HEK293 (cell line): ENCODE measurements at regions not wholly inside any gene's neighbourhood (a gene's known extent, or its start where the extent isn't known, plus 50 kb on each side); places are given as distances from the start of the nearest gene placed in this dataset.

Experiments used
- CTCF ChIA-PET: fragments of 350-600 bp; formaldehyde crosslinking; extraction: SDS; loops from one replicate; lab custom pipeline; 2021; ENCODE audit warnings: antibody characterized with exemption; lab: Yijun Ruan, JAX
- POLR2A ChIA-PET: fragments of 300-600 bp; formaldehyde crosslinking; extraction: SDS; loops from one replicate; lab custom pipeline; 2020; ENCODE audit warnings: antibody characterized with exemption, inconsistent platforms; lab: Yijun Ruan, JAX
- H3K27ac ChIP-seq: fragments of 200-500 bp; sonication (Bioruptor generic); 2 replicates; pipeline ENCODE4 v1.5.1; 2014; ENCODE audit warnings: low read depth, low read length, control low read depth, inconsistent platforms; ENCODE audit errors: extremely low read depth
- H3K36me3 ChIP-seq, 2 experiments: fragments of 200-500 bp in 1 of 2; sonication (Bioruptor generic) in 1 of 2; 1 replicate in 1 of 2; 2 replicates in 1 of 2; pipeline ENCODE4 v1.5.1; 2014 to 2017; ENCODE audit warnings: inconsistent platforms in 2 of 2, low read length in 2 of 2; ENCODE audit not compliant: control insufficient read depth in 2 of 2, insufficient read depth in 1 of 2
- H3K4me1 ChIP-seq: fragments of 200-500 bp; sonication (Bioruptor generic); 2 replicates; pipeline ENCODE4 v1.5.1; 2014; ENCODE audit warnings: mild to moderate bottlenecking, low read length, inconsistent platforms; ENCODE audit not compliant: control insufficient read depth, insufficient read depth
- H3K4me3 ChIP-seq: 2 replicates; pipeline ENCODE4 v1.5.1; 2011; ENCODE audit warnings: low read depth, mild to moderate bottlenecking, control low read depth, low read length, moderate library complexity
- H3K9me3 ChIP-seq: fragments of 200-500 bp; sonication (Bioruptor generic); 2 replicates; pipeline ENCODE4 v1.5.1; 2014; ENCODE audit warnings: low read depth, low read length, inconsistent platforms; ENCODE audit not compliant: control insufficient read depth, insufficient read depth
- AEBP2 ChIP-seq: fragments of 450-650 bp; formaldehyde crosslinking; IDR thresholded peaks from 2 replicates; pipeline ENCODE4 v1.5.1; 2016; ENCODE audit warnings: missing biosample characterization, missing genetic modification characterization, borderline replicate concordance
- ATF2 ChIP-seq: fragments of 450-650 bp; formaldehyde crosslinking; IDR thresholded peaks from 2 replicates; pipeline ENCODE4 v1.5.1; 2016; ENCODE audit warnings: missing biosample characterization, missing genetic modification characterization, low read depth
- GLIS1 ChIP-seq: fragments of 450-650 bp; formaldehyde crosslinking; IDR thresholded peaks from 2 replicates; pipeline ENCODE4 v1.5.1; 2016; ENCODE audit warnings: missing biosample characterization, missing genetic modification characterization
- MEIS1 ChIP-seq: sonication (generic); formaldehyde crosslinking; IDR thresholded peaks from 2 replicates; pipeline ENCODE4 v1.8.1; 2022; ENCODE audit warnings: missing genetic modification reagents, mild to moderate bottlenecking, borderline replicate concordance
- PATZ1 ChIP-seq: fragments of 450-650 bp; formaldehyde crosslinking; IDR thresholded peaks from 2 replicates; pipeline ENCODE4 v1.5.1; 2016; ENCODE audit warnings: missing biosample characterization, missing genetic modification characterization
- SETDB1 ChIP-seq: IDR thresholded peaks from one replicate; pipeline ENCODE4 v1.6.1; 2017; ENCODE audit warnings: mild to moderate bottlenecking, low read length, moderate library complexity, mixed read lengths; ENCODE audit not compliant: insufficient read length
- SP3 ChIP-seq: fragments of 450-650 bp; formaldehyde crosslinking; IDR thresholded peaks from 2 replicates; pipeline ENCODE4 v1.5.1; 2016; ENCODE audit warnings: missing biosample characterization, missing genetic modification characterization
- SP7 ChIP-seq: fragments of 450-650 bp; formaldehyde crosslinking; IDR thresholded peaks from 2 replicates; pipeline ENCODE4 v1.5.1; 2016; ENCODE audit warnings: missing biosample characterization, missing genetic modification characterization
- ZBTB10 ChIP-seq: fragments of 450-650 bp; formaldehyde crosslinking; IDR thresholded peaks from 2 replicates; pipeline ENCODE4 v1.5.1; 2016; ENCODE audit warnings: missing biosample characterization, missing genetic modification characterization
- ZBTB21 ChIP-seq: fragments of 450-650 bp; formaldehyde crosslinking; IDR thresholded peaks from 2 replicates; pipeline ENCODE4 v1.5.1; 2017; ENCODE audit warnings: missing biosample characterization, missing genetic modification characterization
- ZBTB44 ChIP-seq: fragments of 450-650 bp; IDR thresholded peaks from 2 replicates; pipeline ENCODE4 v1.5.1; 2018; ENCODE audit warnings: missing biosample characterization, mild to moderate bottlenecking, missing genetic modification characterization
- ZBTB8A ChIP-seq: fragments of 450-650 bp; formaldehyde crosslinking; IDR thresholded peaks from 2 replicates; pipeline ENCODE4 v1.5.1; 2016; ENCODE audit warnings: missing biosample characterization, missing genetic modification characterization
- ZFP69B ChIP-seq: fragments of 450-650 bp; formaldehyde crosslinking; IDR thresholded peaks from 2 replicates; pipeline ENCODE4 v1.5.1; 2016; ENCODE audit warnings: missing biosample characterization, missing genetic modification characterization
- ZNF140 ChIP-seq: fragments of 450-650 bp; formaldehyde crosslinking; IDR thresholded peaks from 2 replicates; pipeline ENCODE4 v1.5.1; 2016; ENCODE audit warnings: missing biosample characterization, missing genetic modification characterization
- ZNF274 ChIP-seq, 2 experiments: fragments of 200-500 bp in 1 of 2; fragments of 450-650 bp in 1 of 2; sonication (Bioruptor generic) in 1 of 2; formaldehyde crosslinking in 1 of 2; IDR thresholded peaks; 2 replicates each; pipeline versions ENCODE4 v1.5.1 to v1.6.1; 2014 to 2016; ENCODE audit warnings: borderline replicate concordance in 1 of 2, inconsistent platforms in 1 of 2, low read length in 1 of 2, missing biosample characterization in 1 of 2, missing genetic modification characterization in 1 of 2
- ZNF311 ChIP-seq: fragments of 450-650 bp; formaldehyde crosslinking; IDR thresholded peaks from 2 replicates; pipeline ENCODE4 v1.5.1; 2017; ENCODE audit warnings: missing biosample characterization, missing genetic modification characterization, borderline replicate concordance
- ZNF37A ChIP-seq: fragments of 450-650 bp; IDR thresholded peaks from 2 replicates; pipeline ENCODE4 v1.5.1; 2018; ENCODE audit warnings: missing biosample characterization, missing genetic modification characterization
- ZNF391 ChIP-seq: fragments of 450-650 bp; formaldehyde crosslinking; IDR thresholded peaks from 2 replicates; pipeline ENCODE4 v1.5.1; 2016; ENCODE audit warnings: low read depth, missing biosample characterization, missing genetic modification characterization, borderline replicate concordance
- ZNF433 ChIP-seq: fragments of 450-650 bp; formaldehyde crosslinking; IDR thresholded peaks from 2 replicates; pipeline ENCODE4 v1.5.1; 2016; ENCODE audit warnings: missing biosample characterization, missing genetic modification characterization, low read depth
- ZNF473 ChIP-seq: fragments of 450-650 bp; formaldehyde crosslinking; IDR thresholded peaks from 2 replicates; pipeline ENCODE4 v1.5.1; 2017; ENCODE audit warnings: missing biosample characterization, missing genetic modification characterization
- ZNF488 ChIP-seq: fragments of 450-650 bp; formaldehyde crosslinking; IDR thresholded peaks from 2 replicates; pipeline ENCODE4 v1.5.1; 2016; ENCODE audit warnings: missing biosample characterization, missing genetic modification characterization
- ZNF610 ChIP-seq: fragments of 450-650 bp; formaldehyde crosslinking; IDR thresholded peaks from 2 replicates; pipeline ENCODE4 v1.5.1; 2016; ENCODE audit warnings: missing biosample characterization, missing genetic modification characterization, borderline replicate concordance
- ZNF670 ChIP-seq: fragments of 450-650 bp; formaldehyde crosslinking; IDR thresholded peaks from 2 replicates; pipeline ENCODE4 v1.5.1; 2016; ENCODE audit warnings: missing biosample characterization, missing genetic modification characterization, low read depth
- ZNF76 ChIP-seq: fragments of 450-650 bp; formaldehyde crosslinking; IDR thresholded peaks from 2 replicates; pipeline ENCODE4; 2016; ENCODE audit warnings: low read depth, missing biosample characterization, missing genetic modification characterization, borderline replicate concordance

GRCh38 chr1:14118691-14119485, 418.9 kb downstream of the PRDM2 start:
- Histone ChIP-seq H3K4me3 (no peak overlapping the region), H3K4me1 (no peaks in the 10 kb centered on the region), H3K36me3 (no peaks in the 10 kb centered on the region), H3K27ac (no peak overlapping the region), H3K9me3 (no peaks in the 10 kb centered on the region)
- ChIA-PET CTCF (interaction anchor here (0.6 kb wide), 1 partner anchor 691 kb away, joined by 3 read pairs; no protein-coding TSS in a partner anchor), POLR2A (no interaction called here)
- TF ChIP-seq ZNF610 (tag by site-specific recombination): no peak
- TF ChIP-seq SP3 (tag by site-specific recombination): no peak
- TF ChIP-seq SP7 (tag by site-specific recombination): no peak
- no peak for TF ChIP-seq ZBTB44 (tag by site-specific recombination)
- TF ChIP-seq ZNF76: no peak
- TF ChIP-seq AEBP2 (tag by site-specific recombination): no peak
- no peak for TF ChIP-seq ZNF391 (tag by site-specific recombination)
- no peak for TF ChIP-seq ZFP69B (tag by site-specific recombination)
- no peak for TF ChIP-seq PATZ1 (tag by site-specific recombination)
- no peak for TF ChIP-seq ZNF433 (tag by site-specific recombination)
- no peak for TF ChIP-seq SETDB1
- TF ChIP-seq ZNF140 (tag by site-specific recombination): no peak
- TF ChIP-seq ATF2: no peak
- no peak for TF ChIP-seq MEIS1 (CRISPR knock-in tag)
- TF ChIP-seq ZNF37A (tag by site-specific recombination): no peak
- TF ChIP-seq ZNF274 (IDR thresholded peaks at IDR 0.05; ENCODE audit: low read length): no peak
- no peak for TF ChIP-seq ZNF274 (tag by site-specific recombination; IDR thresholded peaks at IDR 0.05; ENCODE audit: borderline replicate concordance)

GRCh38 chr1:14120895-14121294, 420.9 kb downstream of the PRDM2 start:
- no peak overlapping the region for H3K27ac ChIP-seq
- H3K4me1 ChIP-seq: no peaks in the 10 kb centered on the region
- H3K4me3 ChIP-seq: no peak overlapping the region
- ChIA-PET POLR2A (no interaction called here), CTCF (no interaction called here)
- no peaks in the 10 kb centered on the region for H3K36me3 ChIP-seq
- H3K9me3 ChIP-seq: no peaks in the 10 kb centered on the region
- TF ChIP-seq ZNF473: no peak
- TF ChIP-seq ZNF311 (tag by site-specific recombination): no peak
- no peak for TF ChIP-seq ZNF488 (tag by site-specific recombination)
- no peak for TF ChIP-seq GLIS1 (tag by site-specific recombination)
- no peak for TF ChIP-seq ZBTB8A (tag by site-specific recombination)
- TF ChIP-seq ZNF670 (tag by site-specific recombination): no peak
- TF ChIP-seq ZBTB21 (tag by site-specific recombination): no peak
- TF ChIP-seq ZBTB10: no peak
